RWPE1 (cell line): ENCODE measurements at regions not wholly inside any gene's neighbourhood (a gene's known extent, or its start where the extent isn't known, plus 50 kb on each side); places are given as distances from the start of the nearest gene placed in this dataset.
"Not testable (repeated sequence)": the region's sequence is repeated elsewhere in the genome, so short reads cannot be mapped to it uniquely, and the experiment has no call there.

Source experiments
- CTCF ChIA-PET: fragments of 350-600 bp; sonication (Branson Sonifier 250); formaldehyde crosslinking; extraction: SDS; loops from one replicate; lab custom pipeline; 2021; lab: Yijun Ruan, JAX
- POLR2A ChIA-PET: fragments of 400-600 bp; formaldehyde crosslinking; extraction: SDS; loops from one replicate; lab custom pipeline; 2020; ENCODE audit warnings: antibody characterized with exemption; ENCODE audit not compliant: low non-redundant PET; lab: Yijun Ruan, JAX
- DNase-seq: peaks from one replicate; pipeline ENCODE4 v3.0.0; 2012; ENCODE audit warnings: low spot score
- H3K27ac ChIP-seq: fragments of 450-650 bp; 2 replicates; pipeline ENCODE4 v1.5.1; 2017
- TF ChIP-seq, protein P1 (sequence below): fragments of 450-650 bp; conservative IDR thresholded peaks from 2 replicates; pipeline ENCODE4 v1.5.1; 2017; ENCODE audit warnings: low read depth, mild to moderate bottlenecking

DNA sequence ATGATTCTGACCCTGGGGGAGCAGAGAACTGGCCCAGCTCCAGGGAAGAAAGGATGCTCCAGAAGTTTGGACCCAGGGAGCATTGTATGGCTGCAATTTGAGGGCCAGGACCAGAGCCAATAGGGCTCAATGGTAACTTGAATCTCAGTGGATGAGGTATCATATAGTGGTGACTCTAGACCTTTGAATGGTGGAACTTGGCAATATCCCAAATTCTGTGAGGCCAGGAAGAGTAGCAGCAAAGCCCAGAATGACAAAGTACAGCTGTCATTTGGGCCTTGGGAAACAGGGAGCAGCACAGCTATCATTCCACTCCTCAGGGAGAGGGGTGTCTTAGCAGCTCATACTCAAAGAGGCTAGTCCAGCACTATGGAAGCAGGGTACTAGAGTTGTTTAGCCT, 332.9 kb upstream of the RBMS1 start:
- CTCF ChIA-PET, result no interaction called here
- POLR2A ChIA-PET, result no interaction called here
- TF ChIP-seq, protein P1, sequence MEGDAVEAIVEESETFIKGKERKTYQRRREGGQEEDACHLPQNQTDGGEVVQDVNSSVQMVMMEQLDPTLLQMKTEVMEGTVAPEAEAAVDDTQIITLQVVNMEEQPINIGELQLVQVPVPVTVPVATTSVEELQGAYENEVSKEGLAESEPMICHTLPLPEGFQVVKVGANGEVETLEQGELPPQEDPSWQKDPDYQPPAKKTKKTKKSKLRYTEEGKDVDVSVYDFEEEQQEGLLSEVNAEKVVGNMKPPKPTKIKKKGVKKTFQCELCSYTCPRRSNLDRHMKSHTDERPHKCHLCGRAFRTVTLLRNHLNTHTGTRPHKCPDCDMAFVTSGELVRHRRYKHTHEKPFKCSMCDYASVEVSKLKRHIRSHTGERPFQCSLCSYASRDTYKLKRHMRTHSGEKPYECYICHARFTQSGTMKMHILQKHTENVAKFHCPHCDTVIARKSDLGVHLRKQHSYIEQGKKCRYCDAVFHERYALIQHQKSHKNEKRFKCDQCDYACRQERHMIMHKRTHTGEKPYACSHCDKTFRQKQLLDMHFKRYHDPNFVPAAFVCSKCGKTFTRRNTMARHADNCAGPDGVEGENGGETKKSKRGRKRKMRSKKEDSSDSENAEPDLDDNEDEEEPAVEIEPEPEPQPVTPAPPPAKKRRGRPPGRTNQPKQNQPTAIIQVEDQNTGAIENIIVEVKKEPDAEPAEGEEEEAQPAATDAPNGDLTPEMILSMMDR, result no peak
- no peak for DNase-seq
- H3K27ac ChIP-seq, result no peak overlapping the region

DNA sequence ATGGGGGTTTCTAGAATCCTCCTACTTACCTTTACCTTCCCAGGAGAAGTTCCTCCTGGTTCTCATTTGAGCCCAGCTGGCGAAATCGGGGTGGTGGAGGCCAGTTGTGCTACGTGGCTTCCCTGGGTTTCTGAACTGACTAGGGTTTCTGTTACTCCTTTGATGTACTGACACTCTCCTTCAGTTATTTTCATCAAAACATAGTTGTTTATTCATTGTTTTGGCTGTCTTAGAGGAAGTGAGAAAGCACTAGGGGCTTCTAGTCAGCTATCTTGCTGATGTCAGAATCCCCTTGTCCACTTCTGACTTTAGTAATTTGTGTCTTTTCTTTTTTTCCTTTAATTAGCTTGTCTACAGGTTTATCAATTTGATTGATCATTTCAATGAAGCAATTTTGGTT, 332.2 kb upstream of the TANK start:
- TF ChIP-seq, protein P1, result no peak
- H3K27ac ChIP-seq, result no peak overlapping the region
- ChIA-PET POLR2A (no interaction called here), CTCF (no interaction called here)
- DNase-seq, result no peak

DNA sequence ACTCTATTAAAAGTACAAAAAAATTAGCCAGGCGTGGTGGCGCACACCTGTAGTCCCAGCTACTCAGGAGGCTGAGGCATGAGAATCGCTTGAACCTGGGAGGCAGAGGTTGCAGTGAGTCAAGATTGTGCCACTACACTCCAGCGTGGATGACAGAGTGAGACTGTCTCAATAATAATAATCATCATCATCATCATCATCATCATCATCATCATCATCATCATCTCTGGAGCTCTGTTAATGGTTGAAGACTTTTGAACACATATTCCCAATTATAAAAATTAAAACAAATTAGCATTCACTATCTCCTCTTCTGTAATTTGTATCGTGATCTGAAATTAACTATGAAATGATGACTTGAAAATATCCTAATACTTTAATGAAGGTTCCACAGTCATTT, 327.8 kb upstream of the TANK start:
- DNase-seq, H3K27ac ChIP-seq, POLR2A ChIA-PET: not testable (repeated sequence)
- CTCF ChIA-PET, result interaction anchor here (0.5 to 0.7 kb wide), 2 partner anchors 88 to 199 kb away, joined by 3 to 4 read pairs; no protein-coding TSS in a partner anchor

DNA sequence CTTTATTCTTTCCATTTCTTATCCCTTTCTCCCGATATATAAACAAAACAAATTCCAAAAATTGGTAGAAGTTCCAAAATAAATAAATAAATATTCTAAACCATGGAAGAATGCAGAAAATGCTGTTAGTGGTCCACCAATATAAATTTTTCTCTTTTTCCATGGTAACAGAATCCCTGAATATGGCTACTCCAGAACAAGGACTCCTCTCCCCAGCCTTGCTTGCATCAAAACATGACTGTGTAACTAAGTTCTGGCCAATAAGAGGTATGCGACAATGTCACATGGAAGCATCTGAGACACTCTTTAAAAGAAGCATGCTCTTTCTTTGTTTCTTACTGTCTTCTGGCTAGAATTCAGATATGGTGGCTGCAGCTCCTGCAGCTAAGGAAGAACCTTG, 325.1 kb upstream of the TANK start:
- TF ChIP-seq, protein P1, result no peak
- POLR2A ChIA-PET, result no interaction called here
- CTCF ChIA-PET, result no interaction called here

DNA sequence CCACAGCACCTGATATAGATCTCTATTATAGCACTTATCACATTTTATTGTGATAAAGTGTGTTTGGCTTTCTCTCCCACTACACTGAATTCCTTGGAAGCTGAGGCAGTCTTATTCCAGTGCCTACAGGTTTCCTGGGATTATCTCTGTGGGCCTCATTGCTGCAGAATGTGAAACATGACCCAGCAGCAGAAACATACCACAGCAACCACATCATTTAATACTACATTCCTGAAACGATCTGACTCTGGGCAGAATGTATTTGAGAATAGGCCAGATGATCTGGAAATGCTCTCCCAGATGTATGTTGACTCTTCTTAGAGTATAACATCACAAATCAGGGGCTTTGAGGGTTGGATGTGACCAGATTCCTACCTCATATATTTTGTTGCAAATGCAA, 323.5 kb upstream of the TANK start:
- TF ChIP-seq, protein P1, result no peak
- CTCF ChIA-PET, result no interaction called here
- POLR2A ChIA-PET, result no interaction called here
- DNase-seq, result peak; percentile 67
- H3K27ac ChIP-seq, result no peak overlapping the region

More for the DNA sequence above, 325.1 kb upstream of the TANK start:
- DNase-seq, result no peak
- no peak overlapping the region for H3K27ac ChIP-seq

DNA sequence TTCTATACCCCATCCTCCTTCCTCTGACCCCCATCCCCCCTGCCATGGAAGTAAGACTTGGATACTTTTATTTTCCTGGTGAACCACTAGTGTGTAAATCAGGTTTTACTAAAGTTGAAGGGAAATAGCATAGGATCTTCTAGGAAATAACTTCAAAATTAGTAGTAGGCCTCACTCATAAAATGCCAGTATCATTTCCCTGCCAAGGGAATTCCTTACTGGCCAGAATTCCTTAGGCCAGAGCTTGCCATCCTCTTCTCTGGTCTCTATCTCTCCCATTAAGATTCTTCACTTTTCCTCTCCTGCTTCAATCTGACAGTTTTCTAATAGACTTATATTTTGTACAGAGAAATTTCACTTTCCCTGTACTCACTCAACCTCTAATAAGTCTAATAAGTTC, 322.8 kb upstream of the TANK start:
- no peak overlapping the region for H3K27ac ChIP-seq
- TF ChIP-seq, protein P1, result no peak
- ChIA-PET POLR2A (no interaction called here), CTCF (interaction anchor here (0.6 kb wide), 1 partner anchor 549 kb away, joined by 4 read pairs; no protein-coding TSS in a partner anchor)
- no peak for DNase-seq

DNA sequence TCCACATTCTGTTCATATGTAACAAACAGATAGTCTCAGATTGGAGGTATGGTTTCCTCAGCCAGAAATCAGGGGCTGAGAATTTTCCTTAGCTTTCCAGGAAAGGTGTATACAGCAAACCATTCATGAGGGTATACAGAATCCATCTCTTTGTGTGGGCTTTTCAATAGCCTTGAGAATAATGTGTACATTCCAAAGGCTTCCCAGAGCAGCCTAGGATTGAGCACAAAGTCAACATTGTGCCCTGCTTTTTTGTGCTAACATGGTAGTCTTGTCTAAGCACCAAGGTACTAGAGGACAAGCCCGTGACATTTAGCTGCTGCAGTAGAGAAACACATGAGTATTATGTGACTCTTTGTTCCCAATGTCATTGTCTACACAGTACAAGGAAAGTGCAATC, 322.1 kb upstream of the TANK start:
- no peak overlapping the region for H3K27ac ChIP-seq
- ChIA-PET POLR2A (no interaction called here), CTCF (no interaction called here)
- DNase-seq, result no peak
- TF ChIP-seq, protein P1, result no peak
